H1 (cell line): ENCODE measurements at regions not wholly inside any gene's neighbourhood (a gene's known extent, or its start where the extent isn't known, plus 50 kb on each side); places are given as distances from the start of the nearest gene placed in this dataset.

ENCODE experiments used
- CTCF ChIA-PET: fragments of 300-600 bp; sonication (Branson Sonifier 250); formaldehyde crosslinking; loops from one replicate; lab custom pipeline; 2021; ENCODE audit not compliant: partially characterized antibody; lab: Charles Lee
- POLR2A ChIA-PET: fragments of 300-600 bp; sonication (Branson Sonifier 250); formaldehyde crosslinking; loops from one replicate; lab custom pipeline; 2021; ENCODE audit warnings: inconsistent platforms; ENCODE audit not compliant: partially characterized antibody; lab: Charles Lee
- DNase-seq, 2 experiments: peaks; one replicate each; pipeline versions ENCODE4 v3.0.0 to v3.0.0-alpha.2; 2010 to 2022; ENCODE audit warnings: low spot score in 2 of 2, low read depth in 1 of 2, mixed read lengths in 1 of 2
- FAIRE-seq: peaks from 2 replicates; lab custom pipeline; 2011; peaks lifted over from hg19 to GRCh38; lab: Jason Lieb, UNC
- H2AFZ ChIP-seq: 2 replicates; pipeline ENCODE4 v1.8.1; 2012; ENCODE audit warnings: low read length, inconsistent platforms
- H2AK5ac ChIP-seq: 2 replicates; pipeline ENCODE4 v1.6.1; 2013; ENCODE audit warnings: low read depth, low read length
- H2BK120ac ChIP-seq: replicated peaks from 2 replicates; pipeline ENCODE3; 2013; ENCODE audit warnings: low read depth, low read length, inconsistent platforms
- H2BK12ac ChIP-seq: 2 replicates; pipeline ENCODE4 v1.6.1; 2013; ENCODE audit warnings: low read depth, low read length
- H2BK15ac ChIP-seq: 2 replicates; pipeline ENCODE4 v1.6.1; 2013; ENCODE audit warnings: low read length
- H2BK20ac ChIP-seq: 2 replicates; pipeline ENCODE4 v1.6.1; 2013; ENCODE audit warnings: low read length
- H2BK5ac ChIP-seq: 2 replicates; pipeline ENCODE4 v1.6.1; 2013; ENCODE audit warnings: low read depth, low read length
- H3K14ac ChIP-seq: 2 replicates; pipeline ENCODE4 v1.6.1; 2013; ENCODE audit warnings: inconsistent platforms; ENCODE audit not compliant: insufficient read length
- H3K18ac ChIP-seq: 2 replicates; pipeline ENCODE4 v1.6.1; 2013; ENCODE audit warnings: low read length; ENCODE audit errors: extremely low read depth
- H3K23ac ChIP-seq: 2 replicates; pipeline ENCODE4 v1.6.1; 2013; ENCODE audit warnings: inconsistent platforms; ENCODE audit not compliant: insufficient read length
- H3K23me2 ChIP-seq: 2 replicates; pipeline ENCODE4 v1.6.1; 2013; ENCODE audit warnings: low read depth, low read length
- H3K27ac ChIP-seq: 2 replicates; pipeline ENCODE4 v1.6.1; 2011; ENCODE audit warnings: low read depth, low read length, inconsistent platforms
- H3K27me3 ChIP-seq, 4 experiments: replicated peaks in 1 of 4; 1 replicate in 1 of 4; 2 replicates in 3 of 4; pipeline versions ENCODE4 v1.6.1 to v1.8.1; 2011 to 2013; ENCODE audit warnings: low read length in 3 of 4, mild to moderate bottlenecking in 3 of 4, inconsistent platforms in 2 of 4, mixed read lengths in 2 of 4, moderate library complexity in 1 of 4; ENCODE audit not compliant: control insufficient read depth in 3 of 4, insufficient read depth in 3 of 4; ENCODE audit errors: extremely low read depth in 1 of 4
- H3K36me3 ChIP-seq, 4 experiments: 2 replicates each; pipeline versions ENCODE4 v1.6.1 to v1.8.1; 2011 to 2013; ENCODE audit warnings: mild to moderate bottlenecking in 4 of 4, low read length in 3 of 4, moderate library complexity in 2 of 4, control low read depth in 1 of 4, inconsistent platforms in 1 of 4; ENCODE audit not compliant: insufficient read depth in 4 of 4, control insufficient read depth in 2 of 4
- H3K4ac ChIP-seq: replicated peaks from 2 replicates; pipeline ENCODE3; 2013; ENCODE audit warnings: low read length, low read depth, mixed read lengths, inconsistent platforms; ENCODE audit not compliant: insufficient read length
- H3K4me1 ChIP-seq, 4 experiments: replicated peaks in 1 of 4; 1 replicate in 1 of 4; 2 replicates in 3 of 4; pipeline versions ENCODE4 v1.6.1 to v1.8.1; 2011 to 2013; ENCODE audit warnings: low read length in 3 of 4, inconsistent platforms in 2 of 4, mixed read lengths in 1 of 4; ENCODE audit not compliant: insufficient read depth in 4 of 4, control insufficient read depth in 3 of 4
- H3K4me2 ChIP-seq, 2 experiments: 2 replicates each; pipeline versions ENCODE4 v1.6.1 to v1.8.1; 2011 to 2013; ENCODE audit warnings: low read depth in 2 of 2, low read length in 2 of 2, control low read depth in 1 of 2, inconsistent platforms in 1 of 2, mild to moderate bottlenecking in 1 of 2; ENCODE audit not compliant: insufficient read depth in 1 of 2
- H3K4me3 ChIP-seq, 4 experiments: fragments of 200-600, 300-600 bp in 1 of 4; sonication (generic), shearing (Covaris generic), sonication (Bioruptor Twin) in 1 of 4; 2 replicates each; pipeline versions ENCODE4 v1.5.1 to v1.8.1; 2011 to 2016; ENCODE audit warnings: low read length in 4 of 4, low read depth in 3 of 4, control low read depth in 2 of 4, inconsistent platforms in 2 of 4, mild to moderate bottlenecking in 2 of 4, mixed read lengths in 1 of 4, moderate library complexity in 1 of 4; ENCODE audit not compliant: insufficient read depth in 2 of 4; ENCODE audit errors: extremely low read depth in 1 of 4
- H3K56ac ChIP-seq: replicated peaks from 2 replicates; pipeline ENCODE3; 2013; ENCODE audit warnings: low read depth, mild to moderate bottlenecking, mixed read lengths, low read length, inconsistent platforms; ENCODE audit not compliant: insufficient read length
- H3K79me1 ChIP-seq: 2 replicates; pipeline ENCODE4 v1.6.1; 2013; ENCODE audit warnings: low read depth, low read length, control low read depth
- H3K79me2 ChIP-seq, 2 experiments: 2 replicates each; pipeline versions ENCODE4 v1.6.1 to v1.8.1; 2012 to 2013; ENCODE audit warnings: low read length in 2 of 2, mild to moderate bottlenecking in 2 of 2, inconsistent platforms in 1 of 2; ENCODE audit not compliant: insufficient read depth in 2 of 2, control insufficient read depth in 1 of 2
- H3K9ac ChIP-seq, 4 experiments: replicated peaks in 1 of 4; 1 replicate in 1 of 4; 2 replicates in 3 of 4; pipeline versions ENCODE4 v1.6.1 to v1.8.1; 2011 to 2013; ENCODE audit warnings: low read depth in 3 of 4, low read length in 3 of 4, control low read depth in 2 of 4, mild to moderate bottlenecking in 2 of 4, moderate library complexity in 2 of 4, inconsistent platforms in 1 of 4; ENCODE audit errors: extremely low read depth in 1 of 4
- H3K9me3 ChIP-seq, 2 experiments: 2 replicates each; pipeline versions ENCODE4 v1.6.1 to v1.8.1; 2012 to 2013; ENCODE audit warnings: mild to moderate bottlenecking in 2 of 2, moderate library complexity in 2 of 2, control low read depth in 1 of 2, inconsistent platforms in 1 of 2, low read depth in 1 of 2, low read length in 1 of 2, mixed read lengths in 1 of 2; ENCODE audit not compliant: insufficient read depth in 2 of 2
- H4K20me1 ChIP-seq, 2 experiments: replicated peaks in 1 of 2; 2 replicates each; pipeline versions ENCODE3 to v1.8.1; 2011 to 2013; ENCODE audit warnings: inconsistent platforms in 2 of 2, low read length in 2 of 2, mild to moderate bottlenecking in 1 of 2; ENCODE audit not compliant: insufficient read depth in 2 of 2, control insufficient read depth in 1 of 2
- H4K5ac ChIP-seq: 2 replicates; pipeline ENCODE4 v1.6.1; 2013; ENCODE audit warnings: low read length, low read depth, mixed read lengths, inconsistent platforms; ENCODE audit not compliant: insufficient read length
- H4K8ac ChIP-seq: 2 replicates; pipeline ENCODE4 v1.8.0; 2013; ENCODE audit warnings: mild to moderate bottlenecking, moderate library complexity, low read length, inconsistent platforms; ENCODE audit not compliant: insufficient read depth; ENCODE audit errors: extremely low read depth
- H4K91ac ChIP-seq: replicated peaks from 2 replicates; pipeline ENCODE3; 2013; ENCODE audit warnings: low read length, mixed read lengths, inconsistent platforms; ENCODE audit not compliant: insufficient read length
- CEBPB ChIP-seq: IDR thresholded peaks from 2 replicates; pipeline ENCODE4 v1.6.1; 2012; ENCODE audit warnings: low read depth, low read length
- SAP30 ChIP-seq: fragments of 300-600 bp; sonication (generic); IDR thresholded peaks from 2 replicates; pipeline ENCODE4 v1.7.1; 2012; ENCODE audit warnings: low read length, moderate library complexity, mild to moderate bottlenecking, inconsistent platforms; ENCODE audit not compliant: insufficient read depth, insufficient replicate concordance
- WGBS, 2 experiments: shearing (Covaris generic) in 1 of 2; methylation state at CpG; one replicate each; pipeline versions ENCODE4 v1.1.6 to v1.1.7; 2013 to 2015; ENCODE audit warnings: low lambda C conversion rate in 2 of 2, mixed read lengths in 2 of 2, inconsistent platforms in 1 of 2, low coverage in 1 of 2, missing lambda C conversion rate in 1 of 2; ENCODE audit not compliant: insufficient replicate concordance in 2 of 2, insufficient coverage in 1 of 2, insufficient read length in 1 of 2; ENCODE audit errors: extremely low coverage in 1 of 2, missing lambda C conversion rate in 1 of 2; 5-methylcytosine and 5-hydroxymethylcytosine counted together

DNA sequence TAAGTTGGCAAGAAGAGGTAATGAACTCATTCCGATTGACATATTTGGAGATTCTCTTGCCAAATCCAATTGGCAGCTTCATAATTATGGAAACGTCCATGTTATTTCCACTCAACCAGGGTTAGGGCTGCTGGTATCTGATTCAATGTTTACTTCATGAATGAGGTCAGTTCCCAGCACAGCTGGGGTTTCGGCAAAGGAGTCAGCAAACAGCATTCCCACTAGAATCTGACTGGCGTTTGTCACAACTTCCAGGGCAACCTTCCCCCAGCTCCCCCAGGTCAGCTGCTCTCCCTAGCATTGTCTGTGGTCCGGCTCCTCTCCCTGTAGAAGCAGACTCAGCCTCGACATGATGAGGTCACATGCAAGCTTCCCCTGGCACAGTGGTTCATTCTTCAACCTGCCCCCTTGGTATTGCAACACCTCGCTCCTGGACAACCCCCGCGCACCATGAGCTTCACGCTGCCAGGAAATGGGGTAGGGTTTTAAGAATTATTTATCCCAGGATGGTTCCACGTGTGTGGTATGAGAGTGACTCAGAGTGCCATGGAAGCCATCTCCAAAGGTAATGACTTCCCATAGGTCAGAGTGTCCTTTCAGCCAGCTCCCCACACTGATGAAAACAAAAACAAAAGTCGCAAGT is 100.7 kb upstream of the SLC25A33 start:
- H4K5ac ChIP-seq = no peak overlapping the region
- no peak overlapping the region for H3K23ac ChIP-seq
- H4K20me1 ChIP-seq = no peaks in the 10 kb centered on the region
- CTCF ChIA-PET = interaction anchor here (0.6 to 1.8 kb wide), 9 partner anchors 9 to 171 kb away, joined by 3 to 7 read pairs (median 3); no protein-coding TSS in a partner anchor
- no peaks in the 10 kb centered on the region for H3K36me3 ChIP-seq
- H4K8ac ChIP-seq = no peak overlapping the region
- no peak overlapping the region for H2BK5ac ChIP-seq
- H3K4me1 ChIP-seq = peaks cover 0 to 8% (median 2%) of the 10 kb centered on the region in 4 experiments; a peak in 3 of 7 replicates
- no peak overlapping the region for H3K4ac ChIP-seq
- H2BK12ac ChIP-seq = 0 out of 2 replicates have a peak overlapping the region, but pooled peaks have one; percentile 43
- H3K79me1 ChIP-seq = no peaks in the 10 kb centered on the region
- H3K18ac ChIP-seq = no peak overlapping the region
- H3K14ac ChIP-seq = no peak overlapping the region
- no peak overlapping the region for H3K27ac ChIP-seq
- H3K23me2 ChIP-seq = no peaks in the 10 kb centered on the region
- no peaks in the 10 kb centered on the region for H3K27me3 ChIP-seq
- no peaks in the 10 kb centered on the region for H3K9me3 ChIP-seq
- no peak overlapping the region for H3K4me3 ChIP-seq
- TF ChIP-seq CEBPB (0 out of 2 replicates have a peak, but pooled peaks have one; percentile 22), SAP30 (no peak)
- TF ChIP-seq, all 59 proteins: peak for 1
- no peak overlapping the region for H2BK20ac ChIP-seq
- H3K56ac ChIP-seq = no peak overlapping the region
- H2AK5ac ChIP-seq = no peak overlapping the region
- DNase-seq (no peak), FAIRE-seq (no peak)
- H2BK15ac ChIP-seq = no peak overlapping the region
- WGBS, 2 experiments = 87% methylated on average over 12 of the region's 12 CpGs; no CpG with 5 or more reads in 1 of the 2 experiments
- H2BK120ac ChIP-seq = no peak overlapping the region
- H3K79me2 ChIP-seq = no peaks in the 10 kb centered on the region
- no peak overlapping the region for H3K4me2 ChIP-seq
- peak overlapping the region; percentile 31; the same call in 1 of the 2 replicates for H2AFZ ChIP-seq
- no peak overlapping the region for H3K9ac ChIP-seq
- H4K91ac ChIP-seq = no peak overlapping the region
- POLR2A ChIA-PET = interaction anchor here (1.7 kb wide), 1 partner anchor 8 kb away, joined by 4 read pairs; no protein-coding TSS in a partner anchor
